Naive thymus-derived CD8-positive, alpha-beta T cell (primary cell): ENCODE measurements at regions not wholly inside any gene's neighbourhood (a gene's known extent, or its start where the extent isn't known, plus 50 kb on each side); places are given as distances from the start of the nearest gene placed in this dataset.

Experiments used
- ATAC-seq, 2 donors: fragments of 150-1000 bp; cut with Tn5 transposase in 1 of 2; sonication (Bioruptor Pico), chemical (Tn5 transposase) in 1 of 2; 1 replicate in 1 of 2; 2 replicates in 1 of 2; pipeline ENCODE4 v1.10.0; 2021; ENCODE audit warnings: mild to moderate bottlenecking in 2 of 2, moderate library complexity in 2 of 2
- POLR2A ChIA-PET: fragments of 350-600 bp; sonication (Branson Sonifier 250); formaldehyde crosslinking; loops from one replicate; lab custom pipeline; 2021; ENCODE audit warnings: antibody characterized with exemption; lab: Charles Lee
- DNase-seq, 10 donors: peaks; one replicate each; pipeline versions ENCODE4 v3.0.0 to v3.0.0-alpha.2; 2020 to 2022
- H3K27ac Mint-ChIP-seq, 10 donors: one replicate each; pipeline ENCODE4 v1.8.0; 2020 to 2022; ENCODE audit warnings: mild to moderate bottlenecking in 10 of 10, mixed read lengths in 10 of 10, moderate library complexity in 4 of 10, inconsistent platforms in 1 of 10
- H3K27me3 Mint-ChIP-seq, 5 donors: one replicate each; pipeline ENCODE4 v1.8.0; 2021 to 2022; ENCODE audit warnings: mixed read lengths in 5 of 5
- H3K36me3 Mint-ChIP-seq, 3 donors: one replicate each; pipeline ENCODE4 v1.8.0; 2020 to 2022; ENCODE audit warnings: mixed read lengths in 3 of 3, mild to moderate bottlenecking in 2 of 3, inconsistent platforms in 1 of 3
- H3K4me1 Mint-ChIP-seq, 4 donors: one replicate each; pipeline ENCODE4 v1.8.0; 2021 to 2022; ENCODE audit warnings: mixed read lengths in 4 of 4
- H3K4me3 Mint-ChIP-seq, 10 donors: one replicate each; pipeline ENCODE4 v1.8.0; 2020 to 2022; ENCODE audit warnings: mild to moderate bottlenecking in 10 of 10, mixed read lengths in 10 of 10, moderate library complexity in 6 of 10, inconsistent platforms in 1 of 10
- H3K9me3 Mint-ChIP-seq, 9 donors: one replicate each; pipeline ENCODE4 v1.8.0; 2020 to 2022; ENCODE audit warnings: mixed read lengths in 9 of 9, mild to moderate bottlenecking in 3 of 9, inconsistent platforms in 1 of 9, moderate library complexity in 1 of 9

DNA sequence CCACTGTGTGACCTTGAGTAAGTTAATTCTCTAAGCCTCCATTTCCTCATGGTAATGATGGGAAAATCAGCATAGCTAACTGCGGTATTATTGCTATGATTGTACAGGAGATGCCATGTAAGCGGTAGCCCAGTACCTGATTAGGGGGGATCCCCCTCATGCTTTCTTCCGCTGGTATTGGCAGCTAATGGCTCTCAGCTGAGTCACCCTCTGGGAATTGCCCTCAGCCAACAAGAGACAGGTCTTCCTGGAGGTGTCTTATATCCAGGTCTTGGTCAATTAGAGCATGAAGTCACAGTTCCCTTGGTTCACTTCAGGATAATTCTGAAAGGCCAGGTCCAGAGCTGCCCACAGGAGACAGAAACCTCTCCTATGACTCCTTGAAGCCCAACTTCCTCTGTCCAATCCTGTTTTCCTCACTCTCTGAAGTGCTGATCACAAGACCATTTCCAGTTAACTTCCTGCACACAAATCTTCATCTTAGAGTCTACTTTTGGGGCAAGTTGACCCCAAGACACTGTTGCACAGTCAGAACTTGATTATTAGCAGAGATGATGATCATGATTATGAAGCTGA, 724.7 kb upstream of the ZNF385D start:
- Mint-ChIP-seq H3K4me3 (no peak overlapping the region), H3K27me3 (no peaks in the 10 kb centered on the region), H3K27ac (no peak overlapping the region), H3K4me1 (no peaks in the 10 kb centered on the region), H3K9me3 (peaks cover 0 to 5% (median 2%) of the 10 kb centered on the region in 9 donors), H3K36me3 (no peaks in the 10 kb centered on the region)
- POLR2A ChIA-PET, result no interaction called here
- ATAC-seq (no peak), DNase-seq (no peak)

- no peak for ATAC-seq
- Mint-ChIP-seq H3K36me3 (no peaks in the 10 kb centered on the region), H3K27ac (no peak overlapping the region), H3K27me3 (no peaks in the 10 kb centered on the region), H3K4me1 (no peaks in the 10 kb centered on the region), H3K4me3 (no peak overlapping the region), H3K9me3 (peaks cover 0 to 10% (median 2%) of the 10 kb centered on the region in 9 donors)
- DNase-seq, result no peak
- POLR2A ChIA-PET, result no interaction called here
These were observed 726.0 kb upstream of the ZNF385D start for GRCh38 chr3:22476976-22477375.

- no peak for ATAC-seq
- no peak for DNase-seq
- Mint-ChIP-seq H3K27me3 (no peaks in the 10 kb centered on the region), H3K9me3 (peaks cover 0 to 3% (median 0%) of the 10 kb centered on the region in 9 donors), H3K4me3 (no peak overlapping the region), H3K4me1 (no peaks in the 10 kb centered on the region), H3K27ac (no peak overlapping the region), H3K36me3 (no peaks in the 10 kb centered on the region)
- POLR2A ChIA-PET, result no interaction called here
These were observed 717.2 kb upstream of the UBE2E2 start for GRCh38 chr3:22485954-22486353.

GRCh38 chr3:22490747-22491146, 712.4 kb upstream of the UBE2E2 start:
- H3K4me1 Mint-ChIP-seq, result no peaks in the 10 kb centered on the region
- ATAC-seq, result no peak
- H3K4me3 Mint-ChIP-seq, result no peak overlapping the region
- H3K27ac Mint-ChIP-seq, result no peak overlapping the region
- no peaks in the 10 kb centered on the region for H3K9me3 Mint-ChIP-seq
- H3K36me3 Mint-ChIP-seq, result no peaks in the 10 kb centered on the region
- no peaks in the 10 kb centered on the region for H3K27me3 Mint-ChIP-seq
- POLR2A ChIA-PET, result no interaction called here
- no peak for DNase-seq

DNA sequence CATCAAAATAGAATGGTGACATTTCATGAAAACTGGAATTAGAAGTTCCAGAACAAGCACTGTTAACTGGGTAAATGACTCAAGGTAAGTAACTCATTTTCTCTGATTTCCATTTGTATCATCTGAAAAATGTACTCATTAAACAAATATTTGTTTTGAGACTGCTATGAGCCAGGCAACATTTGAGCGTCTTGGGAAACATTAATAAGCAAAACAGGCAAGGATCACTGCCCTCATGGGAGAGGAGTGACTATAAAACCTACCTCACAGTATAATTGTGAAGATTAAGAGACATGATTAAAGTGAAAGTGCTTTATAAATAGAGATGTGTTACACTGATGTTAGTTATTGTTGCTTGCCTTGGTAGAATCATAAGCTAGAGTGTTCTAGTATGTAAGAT, 711.8 kb upstream of the UBE2E2 start:
- POLR2A ChIA-PET, result no interaction called here
- H3K4me1 Mint-ChIP-seq, result no peaks in the 10 kb centered on the region
- no peak for DNase-seq

GRCh38 chr3:22492342-22492741, 710.8 kb upstream of the UBE2E2 start:
- Mint-ChIP-seq H3K36me3 (no peaks in the 10 kb centered on the region), H3K9me3 (peaks cover 0 to 3% (median 0%) of the 10 kb centered on the region in 9 donors), H3K27me3 (no peaks in the 10 kb centered on the region), H3K4me1 (no peaks in the 10 kb centered on the region), H3K4me3 (no peak overlapping the region), H3K27ac (no peak overlapping the region)
- DNase-seq (no peak), ATAC-seq (no peak)
- POLR2A ChIA-PET, result no interaction called here

More for the DNA sequence above, 711.8 kb upstream of the UBE2E2 start:
- Mint-ChIP-seq H3K9me3 (no peaks in the 10 kb centered on the region), H3K27ac (no peak overlapping the region), H3K27me3 (no peaks in the 10 kb centered on the region), H3K36me3 (no peaks in the 10 kb centered on the region), H3K4me3 (no peak overlapping the region)
- ATAC-seq, result no peak

GRCh38 chr3:22495241-22495640, 707.9 kb upstream of the UBE2E2 start:
- Mint-ChIP-seq H3K27me3 (no peaks in the 10 kb centered on the region), H3K4me3 (no peak overlapping the region), H3K9me3 (peaks cover 0 to 6% (median 0%) of the 10 kb centered on the region in 9 donors), H3K4me1 (no peaks in the 10 kb centered on the region), H3K27ac (no peak overlapping the region), H3K36me3 (no peaks in the 10 kb centered on the region)
- POLR2A ChIA-PET, result no interaction called here
- DNase-seq (no peak), ATAC-seq (no peak)

DNA sequence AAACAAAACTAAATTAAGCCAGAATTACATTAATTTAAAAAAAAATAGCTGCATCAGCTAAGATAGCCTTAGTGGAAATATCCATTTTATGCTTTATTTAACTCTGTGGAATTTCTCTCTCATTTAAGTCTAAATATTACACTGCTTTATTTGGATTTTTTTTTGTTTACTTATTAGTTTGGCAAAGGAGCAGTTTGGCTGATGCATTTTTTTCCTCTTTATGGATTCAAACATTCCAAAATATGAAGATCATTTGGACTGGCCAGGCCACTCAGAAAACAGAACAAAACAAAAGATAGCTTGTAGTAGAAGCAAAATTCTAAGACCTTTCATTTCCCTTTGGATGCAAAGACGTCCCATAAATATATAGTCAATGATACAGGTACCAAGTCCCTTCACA, 707.3 kb upstream of the UBE2E2 start:
- Mint-ChIP-seq H3K36me3 (no peaks in the 10 kb centered on the region), H3K27me3 (no peaks in the 10 kb centered on the region), H3K9me3 (peaks cover 0 to 8% (median 0%) of the 10 kb centered on the region in 9 donors), H3K27ac (no peak overlapping the region), H3K4me3 (no peak overlapping the region), H3K4me1 (no peaks in the 10 kb centered on the region)
- ATAC-seq (no peak), DNase-seq (no peak)
- POLR2A ChIA-PET, result no interaction called here

DNA sequence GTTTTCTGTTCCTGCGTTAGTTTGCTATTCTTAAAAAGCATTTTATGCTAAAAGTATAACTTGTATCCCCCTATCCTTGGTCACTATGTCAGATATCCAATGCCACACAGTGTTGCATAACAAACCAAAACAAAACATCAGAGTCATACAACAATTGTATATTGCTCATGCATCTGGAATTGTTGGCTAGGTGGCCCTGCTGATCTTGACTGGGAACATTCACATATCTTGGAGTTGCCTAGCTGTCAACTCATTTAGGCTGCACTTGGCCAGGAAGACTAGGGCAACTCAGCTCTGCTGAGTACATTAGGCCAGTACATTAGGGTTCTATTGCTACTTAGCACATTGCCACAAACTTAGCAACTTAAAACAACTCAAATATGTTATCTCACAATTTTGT, 706.5 kb upstream of the UBE2E2 start:
- no peaks in the 10 kb centered on the region for H3K4me1 Mint-ChIP-seq
- no peak overlapping the region for H3K4me3 Mint-ChIP-seq
- no peak for DNase-seq
- H3K36me3 Mint-ChIP-seq, result no peaks in the 10 kb centered on the region
- no peaks in the 10 kb centered on the region for H3K27me3 Mint-ChIP-seq
- peaks cover 0 to 10% (median 0%) of the 10 kb centered on the region in 9 donors for H3K9me3 Mint-ChIP-seq
- POLR2A ChIA-PET, result no interaction called here
- no peak overlapping the region for H3K27ac Mint-ChIP-seq
- no peak for ATAC-seq

DNA sequence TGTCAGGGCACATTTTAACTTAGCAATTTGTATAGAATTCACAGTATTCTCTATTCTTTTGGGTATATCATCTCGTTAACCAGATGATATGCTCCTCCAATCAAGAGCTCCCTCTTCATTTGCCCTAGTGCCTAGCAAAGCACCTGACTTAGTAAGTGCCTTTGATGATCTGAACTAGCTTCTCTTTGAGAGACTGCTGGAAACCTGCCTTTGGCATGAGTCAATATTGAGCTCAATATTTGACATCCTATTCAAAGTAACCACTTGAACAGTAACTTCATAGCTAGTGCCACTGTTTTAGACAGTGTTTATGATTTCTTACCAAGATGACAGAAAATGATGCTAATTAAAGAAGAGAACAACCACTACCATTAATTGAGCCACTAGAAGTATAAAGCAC, 696.3 kb upstream of the UBE2E2 start:
- H3K36me3 Mint-ChIP-seq, result no peaks in the 10 kb centered on the region
- ATAC-seq (no peak), DNase-seq (no peak)
- peaks cover 0 to 4% (median 0%) of the 10 kb centered on the region in 5 donors for H3K27me3 Mint-ChIP-seq
- no peak overlapping the region for H3K27ac Mint-ChIP-seq
- H3K4me3 Mint-ChIP-seq, result no peak overlapping the region
- POLR2A ChIA-PET, result no interaction called here
- H3K9me3 Mint-ChIP-seq, result peaks cover 0 to 9% (median 0%) of the 10 kb centered on the region in 9 donors
- H3K4me1 Mint-ChIP-seq, result no peaks in the 10 kb centered on the region

- Mint-ChIP-seq H3K27me3 (peaks cover 0 to 4% (median 0%) of the 10 kb centered on the region in 5 donors), H3K9me3 (peaks cover 0 to 9% (median 0%) of the 10 kb centered on the region in 9 donors), H3K27ac (no peak overlapping the region), H3K4me1 (no peaks in the 10 kb centered on the region), H3K4me3 (no peak overlapping the region), H3K36me3 (no peaks in the 10 kb centered on the region)
- DNase-seq, result no peak
- ATAC-seq, result no peak
- POLR2A ChIA-PET, result no interaction called here
These were observed 695.4 kb upstream of the UBE2E2 start for GRCh38 chr3:22507709-22508108.

DNA sequence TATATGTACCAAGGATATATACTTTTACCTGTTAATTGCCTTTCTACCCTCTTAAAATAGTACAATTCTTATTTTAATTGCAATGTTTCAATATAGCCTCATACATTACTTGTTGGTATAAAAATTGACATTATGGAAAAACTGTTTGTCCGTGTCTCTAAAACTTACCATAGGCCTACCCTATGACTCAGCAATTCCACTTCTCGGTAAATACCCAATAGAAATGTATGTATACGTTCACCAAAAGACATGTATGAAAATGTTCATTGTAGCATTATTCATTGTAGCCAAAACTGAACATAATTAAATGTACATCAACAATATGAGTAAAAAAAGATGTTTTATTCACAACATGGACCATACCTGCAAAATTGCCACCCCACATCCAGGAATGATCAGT, 679.2 kb upstream of the UBE2E2 start:
- no peak for DNase-seq
- Mint-ChIP-seq H3K4me3 (no peak overlapping the region), H3K27ac (no peak overlapping the region), H3K36me3 (no peaks in the 10 kb centered on the region), H3K4me1 (no peaks in the 10 kb centered on the region), H3K27me3 (no peaks in the 10 kb centered on the region), H3K9me3 (peaks cover 0 to 17% (median 6%) of the 10 kb centered on the region in 9 donors)
- POLR2A ChIA-PET, result no interaction called here
- ATAC-seq, result no peak

DNA sequence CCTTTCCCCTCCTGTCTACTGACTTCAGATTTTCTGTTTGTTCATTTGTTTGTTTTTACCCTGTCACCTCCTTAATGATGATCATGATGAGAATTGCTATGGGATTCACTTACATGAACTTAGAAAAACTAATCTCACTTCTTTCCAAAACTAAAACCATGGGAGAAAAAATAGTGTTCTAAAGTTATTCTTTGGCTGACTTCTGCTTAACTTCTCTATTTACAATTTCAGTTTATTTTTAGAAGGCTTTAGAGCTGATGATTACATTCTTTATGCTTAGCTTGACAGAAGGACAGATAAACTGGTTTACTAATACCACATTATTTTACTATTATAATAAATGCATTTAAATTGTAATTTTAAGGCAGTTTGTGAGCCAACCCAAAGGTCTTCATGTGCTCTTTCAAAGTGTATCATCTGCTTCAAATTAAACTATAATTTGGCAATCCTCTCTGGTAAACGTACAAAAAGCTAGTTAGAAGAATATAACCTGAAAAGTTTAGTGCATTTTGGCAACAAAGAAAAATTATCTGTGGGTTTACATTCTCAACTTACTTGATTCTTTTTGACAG, 676.8 kb upstream of the UBE2E2 start:
- ATAC-seq (no peak), DNase-seq (no peak)
- no peaks in the 10 kb centered on the region for H3K4me1 Mint-ChIP-seq
- no peak overlapping the region for H3K4me3 Mint-ChIP-seq
- H3K27ac Mint-ChIP-seq, result no peak overlapping the region
- POLR2A ChIA-PET, result no interaction called here
- H3K27me3 Mint-ChIP-seq, result no peaks in the 10 kb centered on the region
- no peaks in the 10 kb centered on the region for H3K36me3 Mint-ChIP-seq
- H3K9me3 Mint-ChIP-seq, result peaks cover 0 to 15% (median 5%) of the 10 kb centered on the region in 9 donors

- Mint-ChIP-seq H3K4me1 (no peaks in the 10 kb centered on the region), H3K27ac (no peak overlapping the region), H3K9me3 (peaks cover 0 to 13% (median 3%) of the 10 kb centered on the region in 9 donors), H3K27me3 (no peaks in the 10 kb centered on the region), H3K4me3 (no peak overlapping the region), H3K36me3 (no peaks in the 10 kb centered on the region)
- POLR2A ChIA-PET, result no interaction called here
- ATAC-seq, result no peak
- no peak for DNase-seq
These were observed 666.6 kb upstream of the UBE2E2 start for GRCh38 chr3:22536541-22536940.
